GM19372 (cell line): ENCODE measurements at regions not wholly inside any gene's neighbourhood (a gene's known extent, or its start where the extent isn't known, plus 50 kb on each side); places are given as distances from the start of the nearest gene placed in this dataset.

Source experiments
- ATAC-seq: cut with Tn5 transposase; IDR thresholded peaks from one replicate; pipeline ENCODE4 v1.9.1; 2021; ENCODE audit warnings: mild to moderate bottlenecking, low read depth, moderate library complexity; ENCODE audit not compliant: unreplicated experiment

DNA sequence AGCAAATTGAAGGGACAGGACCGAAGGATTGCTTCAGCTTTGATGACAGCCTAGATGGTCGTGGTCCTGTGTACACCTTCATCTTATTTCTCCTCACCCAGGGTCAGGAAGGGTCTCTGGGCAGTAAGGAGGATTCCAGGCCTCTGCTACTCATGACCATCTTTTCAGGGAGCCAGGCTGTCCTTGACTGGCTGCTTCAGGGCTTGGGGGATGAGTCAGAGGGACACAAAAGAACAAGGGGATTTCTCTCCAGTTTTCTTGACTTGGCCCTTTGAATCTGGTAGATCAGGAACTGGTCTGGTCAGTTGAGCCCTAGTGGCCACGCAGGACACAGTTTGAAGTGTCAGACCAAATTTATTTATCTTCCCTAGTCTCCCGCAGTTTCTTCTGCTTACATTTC, 402.1 kb upstream of the CHD6 start:
- ATAC-seq = no peak

DNA sequence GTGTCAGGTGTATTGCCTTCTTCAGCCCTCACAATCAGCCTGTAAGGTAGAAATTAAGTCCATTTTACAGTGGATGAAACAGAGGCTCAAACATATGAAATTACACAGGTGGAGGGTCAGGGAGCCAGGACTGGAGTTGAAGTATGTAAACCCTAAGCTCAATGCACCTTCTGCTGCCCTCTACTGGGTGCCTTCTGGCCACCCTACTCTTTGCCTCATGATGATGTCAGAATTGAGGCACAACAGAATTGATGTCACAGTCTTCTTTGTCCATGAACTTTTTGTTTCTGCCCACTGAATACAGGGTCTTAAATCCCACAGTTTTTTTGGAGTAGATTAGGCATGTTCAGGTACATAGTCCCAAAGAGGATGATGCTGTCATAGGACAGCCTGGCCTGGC, 400.8 kb upstream of the CHD6 start:
- no peak for ATAC-seq

DNA sequence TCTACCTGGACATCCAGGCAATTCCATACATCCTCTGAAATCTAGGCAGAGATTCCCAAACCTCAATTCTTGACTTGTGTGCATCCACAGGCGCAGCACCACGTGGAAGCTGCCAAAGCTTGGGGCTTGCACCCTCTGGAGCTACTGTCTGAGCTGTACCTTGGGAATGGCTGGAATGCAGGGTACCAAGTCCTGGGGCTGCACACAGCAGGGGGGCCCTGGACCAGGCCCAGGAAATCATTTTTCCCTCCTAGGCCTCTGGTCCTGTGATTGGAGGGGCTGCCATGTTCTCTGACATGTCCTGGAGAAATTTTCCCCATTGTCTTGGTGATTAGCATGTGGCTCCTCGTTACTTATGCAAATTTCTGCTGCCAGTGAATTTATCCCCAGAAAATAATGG, 391.9 kb upstream of the CHD6 start:
- ATAC-seq = no peak

DNA sequence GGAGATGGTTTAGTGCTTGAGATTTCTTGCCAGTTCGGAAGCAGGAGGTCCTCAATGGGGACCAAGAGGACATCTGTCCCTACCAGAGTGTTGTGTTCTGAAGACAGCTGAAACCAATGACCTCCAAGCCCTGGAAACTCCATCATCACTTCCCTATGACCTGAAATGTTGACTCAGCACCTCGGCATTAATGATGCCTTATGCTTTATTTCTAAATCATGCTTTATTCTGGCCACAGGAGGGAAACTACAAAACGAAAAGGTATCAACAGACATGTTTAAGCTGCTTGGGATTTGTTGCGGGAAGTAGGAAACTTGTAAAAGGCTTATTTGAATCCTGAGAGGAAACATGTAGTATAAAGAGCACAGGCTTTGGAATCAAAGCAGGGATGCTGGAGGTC, 389.1 kb upstream of the CHD6 start:
- no peak for ATAC-seq

DNA sequence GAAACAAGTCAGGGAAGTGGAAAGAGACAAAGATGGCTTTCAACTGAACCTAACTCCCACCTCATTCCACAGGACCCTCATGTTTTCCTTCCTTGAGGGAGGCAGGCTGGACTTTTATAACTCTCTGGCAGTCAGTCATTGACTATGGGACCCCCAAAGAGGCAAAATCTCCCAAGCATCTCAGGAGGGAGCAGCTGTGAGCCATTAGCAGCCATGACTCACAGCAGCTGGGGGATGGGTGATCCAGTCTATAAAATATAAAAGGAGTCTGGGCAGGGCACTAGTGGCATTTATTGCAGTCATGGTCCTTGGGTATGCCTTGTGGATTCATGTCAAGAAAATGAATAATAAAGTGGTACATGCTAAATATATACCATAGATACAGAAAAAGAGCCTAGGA, 387.0 kb upstream of the CHD6 start:
- ATAC-seq = no peak

DNA sequence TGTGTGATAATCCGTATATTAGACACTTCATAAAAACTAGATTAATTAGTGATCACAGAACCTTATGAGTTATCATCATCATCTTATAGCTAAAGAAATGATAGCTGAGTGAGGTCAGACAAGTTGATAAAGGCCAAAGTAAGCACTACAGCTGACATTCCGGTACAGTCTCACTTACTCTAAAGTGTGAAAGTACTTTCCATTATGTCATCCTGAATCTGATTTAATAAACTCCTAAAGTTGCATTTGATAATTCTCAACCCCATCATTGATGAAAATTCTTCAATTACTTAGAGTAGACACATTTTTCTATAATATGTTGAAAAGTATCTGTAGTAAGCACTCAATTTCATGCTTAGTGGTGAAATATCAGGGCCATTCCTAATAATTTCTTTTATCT, 385.2 kb upstream of the CHD6 start:
- ATAC-seq = no peak

DNA sequence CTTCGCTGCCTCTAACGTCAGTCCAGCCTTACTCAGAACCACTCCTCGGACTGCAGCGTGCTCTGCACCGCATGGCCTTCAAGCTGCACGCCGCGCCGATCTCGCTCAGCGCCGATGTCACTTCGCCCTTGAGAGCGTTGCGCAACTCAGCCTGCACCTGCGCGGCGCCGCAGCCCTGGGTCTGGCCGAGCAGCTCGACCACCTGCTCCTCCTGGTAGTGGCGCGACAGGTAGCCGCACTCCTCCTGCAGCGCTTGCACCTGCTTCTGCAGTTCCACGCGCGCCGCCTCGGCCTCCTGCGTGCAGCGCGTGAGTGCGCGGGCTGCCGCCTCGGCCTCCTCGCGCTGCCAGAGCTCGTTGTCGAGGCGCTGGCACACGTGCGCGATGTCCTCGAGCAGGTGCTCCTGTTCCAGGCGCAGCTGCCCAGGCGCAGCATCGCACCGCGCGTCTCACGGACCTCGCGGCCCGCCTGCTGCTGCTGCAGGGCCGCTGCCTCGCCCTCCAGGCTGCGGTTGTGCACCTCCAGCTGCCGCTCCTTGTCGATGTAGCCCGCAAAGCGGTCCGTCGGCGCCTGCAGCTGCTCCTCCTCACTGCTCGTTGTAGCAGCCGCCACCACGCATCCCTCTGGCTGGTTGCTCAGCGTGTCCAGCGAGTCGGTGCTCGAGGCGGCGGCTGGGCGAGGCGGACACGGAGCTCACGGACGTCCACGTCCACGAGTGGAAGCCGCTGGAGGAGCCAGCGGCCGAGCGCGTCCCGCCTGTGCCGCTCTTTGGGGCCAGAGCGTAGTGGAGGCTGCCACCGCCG, 380.6 kb upstream of the CHD6 start:
- ATAC-seq = no peak

DNA sequence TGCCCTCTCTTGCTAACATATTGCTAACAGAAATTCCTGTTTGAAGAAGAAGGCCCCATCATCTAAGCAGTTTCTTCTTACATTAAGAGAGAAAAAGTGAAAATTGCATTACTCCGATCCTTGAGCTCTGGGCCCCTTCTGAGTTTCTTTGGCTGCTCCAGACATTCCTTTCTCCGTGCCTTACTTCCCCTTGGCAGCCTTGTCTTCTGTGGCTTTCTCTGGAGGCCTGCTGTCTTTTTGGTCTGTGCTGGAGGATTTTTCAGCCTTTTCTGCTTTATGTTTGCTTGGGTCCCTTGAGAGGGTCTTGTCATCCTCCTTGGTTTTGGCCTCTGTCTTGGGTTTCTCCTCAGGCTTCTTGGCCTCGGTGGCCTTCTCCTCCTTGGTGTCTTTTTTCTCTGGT, 378.8 kb upstream of the CHD6 start:
- no peak for ATAC-seq

DNA sequence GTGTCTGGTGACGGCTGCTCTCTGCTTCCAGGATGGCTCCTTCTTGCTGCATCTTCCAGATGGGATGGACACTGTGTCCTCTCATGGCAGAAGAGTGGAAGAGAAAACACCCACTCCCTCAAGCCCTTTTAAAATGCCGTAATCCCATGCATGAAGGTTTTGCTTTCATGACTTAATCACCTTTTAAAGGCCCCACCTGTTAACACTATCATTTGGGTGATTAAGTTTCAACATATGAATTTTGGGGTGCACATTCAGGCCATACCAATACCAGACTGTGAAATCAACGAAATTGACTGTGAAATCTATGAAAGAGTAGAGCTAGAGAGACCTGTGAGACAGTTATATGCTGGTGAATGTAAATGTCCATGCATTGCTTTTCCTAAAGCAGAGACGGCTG, 374.3 kb upstream of the CHD6 start:
- ATAC-seq = no peak

DNA sequence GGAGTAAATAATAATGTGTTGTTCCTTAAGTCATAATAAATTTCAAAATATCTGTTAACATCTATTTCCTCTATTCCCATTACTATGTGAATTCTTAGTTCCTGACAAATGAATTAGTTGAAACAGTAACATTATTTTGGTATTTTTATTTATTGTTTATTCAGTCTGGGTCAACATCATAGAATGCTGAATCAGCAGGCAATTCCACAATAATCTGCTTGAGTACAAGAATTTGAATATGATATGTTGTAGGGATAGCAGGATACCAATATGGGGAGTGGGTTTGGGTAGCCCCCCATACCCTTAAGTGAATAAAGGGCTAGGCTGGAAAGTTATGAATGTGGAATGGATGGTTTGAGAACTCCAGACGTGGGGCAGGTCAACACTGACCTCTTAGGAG, 373.2 kb upstream of the CHD6 start:
- no peak for ATAC-seq

DNA sequence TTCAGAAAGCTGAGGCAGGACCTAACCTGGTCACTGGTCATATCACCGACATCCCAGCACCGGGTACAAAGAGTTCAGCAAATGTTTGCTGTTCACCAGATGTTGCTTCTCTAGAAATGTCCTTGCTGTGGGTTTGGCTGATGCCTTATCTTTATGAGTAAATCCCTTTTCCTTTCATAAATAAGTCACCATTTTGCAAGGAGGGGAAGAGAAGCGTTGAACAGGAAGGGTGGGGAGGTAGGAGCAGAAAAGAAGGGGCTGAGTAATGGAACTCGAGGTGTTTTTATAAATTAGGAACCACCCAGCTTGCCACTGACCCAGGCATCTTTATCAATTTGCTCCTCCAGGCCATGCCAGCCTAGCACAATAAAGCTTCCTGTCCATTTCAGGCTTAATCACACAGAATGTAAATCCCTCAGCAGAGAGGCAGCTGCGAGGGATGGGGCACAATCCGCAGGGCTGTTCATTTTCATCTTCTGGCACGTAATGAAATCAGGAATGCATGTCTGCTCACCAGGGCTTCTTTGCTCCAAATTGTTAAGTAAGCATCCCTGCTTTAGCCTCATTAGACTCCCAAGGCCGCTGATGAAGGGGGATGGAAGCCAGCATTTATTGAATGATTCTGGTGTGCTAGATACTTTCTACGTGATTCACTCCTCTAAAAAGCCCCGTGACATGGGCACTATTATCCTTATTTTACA, 371.9 kb upstream of the CHD6 start:
- ATAC-seq = no peak

DNA sequence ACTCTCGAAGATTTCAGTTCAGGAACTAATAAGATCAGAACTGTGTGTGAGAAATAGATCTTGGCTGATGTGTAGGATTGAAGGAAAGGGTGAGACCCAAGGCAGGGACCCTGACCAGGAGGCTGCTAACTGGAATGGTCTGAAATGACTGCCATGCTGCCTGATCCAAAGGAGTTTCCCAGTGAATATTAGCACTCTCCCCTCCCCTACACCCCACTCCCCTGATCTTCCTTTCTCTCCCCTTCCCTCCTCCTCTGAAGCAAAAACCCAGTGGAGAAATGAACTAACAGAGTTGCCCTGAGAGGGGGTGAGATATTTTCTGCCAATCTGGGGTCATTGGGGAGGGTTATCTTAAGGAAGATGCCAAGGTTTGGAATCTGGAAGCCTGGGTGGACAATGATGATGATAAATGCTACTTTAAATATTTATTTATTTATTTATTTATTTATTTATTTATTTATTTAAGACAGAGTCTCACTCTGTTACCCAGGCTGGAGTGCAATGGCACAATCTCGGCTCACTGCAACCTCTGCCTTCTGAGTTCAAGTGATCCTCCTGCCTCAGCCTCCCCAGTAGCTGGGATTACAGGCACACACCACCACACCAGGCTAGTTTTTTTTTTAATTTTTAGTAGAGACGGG, 371.0 kb upstream of the CHD6 start:
- ATAC-seq = no peak

DNA sequence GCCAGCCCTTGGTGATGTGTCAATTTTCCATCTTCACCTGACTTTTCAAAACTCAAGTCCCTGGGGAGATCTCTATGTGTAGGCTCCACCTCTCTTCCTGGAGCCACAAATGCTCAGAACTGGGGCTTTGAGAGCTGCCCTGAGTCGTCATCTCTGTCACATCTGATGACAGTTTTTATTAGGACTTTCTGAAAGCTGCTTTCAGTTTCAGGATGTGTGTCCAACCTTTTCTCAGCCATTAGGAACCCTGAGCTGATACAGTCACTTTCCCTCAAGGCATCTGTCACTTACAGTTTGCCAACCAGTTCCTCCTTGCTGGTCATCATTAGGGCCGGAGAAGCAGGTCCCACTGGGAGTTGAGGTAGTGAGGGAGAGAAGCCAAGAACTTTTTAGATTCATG, 365.9 kb upstream of the CHD6 start:
- no peak for ATAC-seq

DNA sequence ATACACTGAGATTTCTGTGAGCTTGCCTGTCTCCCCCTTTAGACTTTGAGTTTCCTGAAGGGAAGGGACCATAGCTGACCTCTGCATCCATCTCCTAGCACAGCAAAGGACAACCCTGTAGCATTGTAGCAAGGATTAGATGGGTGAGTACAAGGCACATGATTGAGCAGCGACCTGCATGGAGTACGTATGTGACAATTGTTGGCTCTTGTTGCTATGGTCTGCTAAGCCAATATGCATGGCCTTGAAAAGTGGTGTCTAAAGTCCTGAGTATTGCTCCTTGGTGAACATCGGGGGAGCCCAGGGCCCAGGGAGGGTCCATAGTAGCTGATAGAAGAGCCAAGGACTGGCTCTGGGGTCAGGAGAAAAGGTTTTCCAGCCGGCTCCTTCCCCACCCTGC, 365.0 kb upstream of the CHD6 start:
- no peak for ATAC-seq

DNA sequence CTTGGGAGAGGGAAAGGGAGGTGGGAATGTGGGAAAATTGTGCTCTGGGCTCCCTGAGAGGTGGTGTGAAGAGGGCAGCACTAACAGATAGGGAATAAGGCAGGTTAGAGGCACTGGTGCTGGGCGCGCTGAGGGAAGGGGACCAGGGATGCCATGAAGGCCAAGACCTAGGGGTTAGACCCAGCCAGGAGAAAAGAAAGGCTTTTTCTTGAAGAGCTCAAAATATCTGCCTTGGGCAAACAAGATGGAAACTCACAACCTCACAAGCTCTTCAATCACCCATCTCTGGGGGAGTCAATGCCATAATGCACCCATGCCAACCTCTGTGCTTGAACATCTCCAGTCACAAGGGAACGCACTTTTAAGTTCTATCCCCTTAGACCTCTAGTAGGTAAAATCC, 363.6 kb upstream of the CHD6 start:
- no peak for ATAC-seq

DNA sequence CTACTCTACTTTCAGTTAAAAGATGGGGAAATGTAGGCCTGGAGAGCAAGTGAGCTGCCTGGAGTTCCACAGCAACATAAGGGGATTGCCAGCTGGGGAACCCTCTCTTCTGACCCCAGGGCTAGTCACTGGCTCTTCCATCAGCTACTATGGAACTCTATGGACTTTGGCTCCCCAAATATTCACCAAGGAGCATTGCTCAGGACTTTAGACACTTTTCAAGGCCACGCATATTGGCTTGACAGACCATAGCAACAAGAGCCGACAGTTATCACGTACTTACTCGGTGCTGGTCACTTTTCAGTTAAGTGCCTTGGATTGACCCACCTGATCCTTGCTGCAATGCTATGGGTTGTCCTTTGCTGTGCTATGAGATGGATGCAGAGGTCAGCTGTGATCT, 360.7 kb upstream of the CHD6 start:
- ATAC-seq = no peak

DNA sequence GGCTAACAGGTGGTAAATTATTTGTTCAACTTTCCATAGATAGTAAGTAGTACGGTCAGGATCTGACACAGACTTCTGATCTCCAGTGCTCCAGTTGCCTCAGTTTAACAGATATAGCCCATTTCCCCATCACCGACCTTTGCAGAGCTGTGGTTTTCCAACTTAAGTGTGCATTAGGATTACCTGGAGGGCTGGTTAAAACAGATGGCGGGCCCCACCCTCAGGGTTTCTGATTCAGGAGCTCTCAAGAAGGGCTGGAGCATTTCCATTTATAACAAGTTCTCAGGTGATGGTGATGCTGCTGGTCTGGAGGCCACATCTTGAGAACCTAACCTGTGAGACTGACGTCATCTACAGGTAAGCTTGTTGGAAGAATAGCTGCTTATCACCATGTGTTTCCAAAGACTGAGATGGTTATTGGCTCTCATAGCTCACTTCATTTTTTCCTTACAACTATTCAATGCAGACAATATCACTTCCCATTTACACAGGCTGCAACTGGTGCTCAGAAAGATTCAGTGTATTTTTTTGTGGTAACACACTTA, 360.1 kb upstream of the CHD6 start:
- ATAC-seq = no peak

DNA sequence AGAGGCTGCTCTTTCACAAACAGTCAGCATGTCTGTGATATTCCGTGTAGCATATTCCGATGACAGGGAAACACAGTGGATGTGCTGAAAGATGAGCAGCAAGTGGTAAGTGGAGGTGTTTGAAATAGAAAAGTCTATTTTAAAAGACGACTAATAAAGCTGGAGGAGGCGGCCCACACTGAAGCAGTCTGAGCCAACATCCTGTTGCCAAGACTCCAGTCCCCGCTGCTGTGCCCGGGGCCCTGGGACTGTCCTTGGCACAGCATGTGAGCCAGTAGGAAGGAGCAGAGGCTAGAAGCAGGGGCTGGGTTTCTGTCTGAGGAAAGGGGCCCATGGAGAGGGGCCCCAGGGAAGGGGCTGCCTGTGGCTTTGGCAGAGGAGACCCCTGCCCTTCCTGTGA, 351.5 kb upstream of the CHD6 start:
- ATAC-seq = no peak

DNA sequence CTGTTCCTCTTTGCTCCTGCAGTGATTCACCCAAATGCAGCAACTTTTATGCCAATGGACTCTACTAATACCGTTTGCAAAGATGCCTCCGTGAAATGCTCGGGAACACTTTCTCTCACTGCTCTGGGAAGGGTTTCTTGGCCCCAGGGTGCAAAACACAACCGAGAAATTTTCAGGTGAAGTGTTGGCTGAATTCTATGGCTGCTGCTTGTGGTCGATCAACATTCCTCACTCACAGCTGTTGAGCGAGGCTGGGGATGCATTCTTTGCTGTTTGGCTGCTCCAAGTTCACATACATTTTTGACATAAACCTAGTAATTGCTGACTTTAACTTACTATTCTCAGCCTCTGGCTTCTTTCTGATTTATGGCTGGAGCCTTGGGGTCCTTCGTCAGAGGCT, 342.0 kb upstream of the CHD6 start:
- ATAC-seq = no peak

DNA sequence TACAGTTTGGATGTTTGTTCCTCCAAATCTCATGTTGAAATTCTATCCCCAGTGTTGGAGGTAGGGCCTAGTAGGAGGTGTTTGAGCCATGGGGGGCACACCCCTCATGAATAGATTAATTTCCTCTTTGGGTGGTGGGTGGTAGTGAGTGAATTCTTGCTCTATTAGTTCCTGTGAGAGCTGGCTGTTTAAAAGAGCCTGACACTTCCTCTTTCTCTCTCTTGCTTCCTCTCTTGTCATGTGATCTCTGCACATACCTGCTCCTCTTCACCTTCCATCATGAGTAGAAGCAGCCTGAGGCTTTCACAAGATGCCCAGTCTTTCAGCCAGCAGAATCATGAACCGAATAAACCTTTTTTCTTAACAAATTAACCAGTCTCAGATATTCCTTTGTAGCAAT, 340.2 kb upstream of the CHD6 start:
- ATAC-seq = no peak

DNA sequence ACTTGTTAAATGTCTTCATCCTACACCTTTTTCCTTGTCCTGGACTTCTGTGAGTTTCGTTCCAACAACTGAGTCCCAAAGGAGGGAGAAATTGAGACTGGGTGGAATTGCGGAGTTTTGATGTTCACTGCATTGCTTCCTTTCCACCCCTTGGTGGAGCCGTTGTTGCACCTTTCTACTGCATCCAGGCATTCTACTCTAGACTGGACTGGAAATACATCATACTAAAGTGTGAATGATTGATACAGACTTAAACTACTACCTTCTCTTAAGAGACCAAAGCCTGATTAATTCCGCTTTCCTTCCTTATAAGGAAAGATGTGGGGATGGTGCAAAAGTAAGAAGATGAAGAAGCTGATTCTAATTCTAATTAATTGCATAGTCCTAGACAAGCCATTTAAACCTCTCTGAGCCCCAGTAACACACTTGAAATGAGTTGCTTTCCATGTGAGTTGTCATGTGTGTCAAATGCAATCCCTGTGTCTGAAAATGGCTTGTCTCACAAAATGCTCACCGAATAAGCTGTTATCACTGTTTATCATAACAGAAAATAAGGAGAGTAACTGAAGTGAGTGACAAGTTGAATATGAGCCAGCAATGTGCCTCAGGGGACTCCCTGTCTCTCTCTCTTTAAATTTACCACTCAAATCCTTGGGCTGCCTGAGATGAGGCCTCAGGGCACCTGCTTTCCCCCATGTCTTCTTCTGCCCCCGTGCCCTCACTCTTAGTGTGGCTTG, 338.3 kb upstream of the CHD6 start:
- no peak for ATAC-seq
